ENCODE measurements at regions not wholly inside any gene's neighbourhood (a gene's known extent, or its start where the extent isn't known, plus 50 kb on each side); places are given as distances from the start of the nearest gene placed in this dataset.

GRCh38 chr4:129455482-129455881 lies 359.5 kb downstream of the C4orf33 start:
- no peaks in the 10 kb centered on the region for H3K27me3 ChIP-seq (ENCODE audit: low read depth)
- TF ChIP-seq CTCF (IDR thresholded peaks at IDR 0.05): no peak
- H3K4me3 ChIP-seq: no peak overlapping the region
- H3K9me3 ChIP-seq: no peaks in the 10 kb centered on the region
- ATAC-seq (no peak), DNase-seq (no peak)
- no peaks in the 10 kb centered on the region for H3K4me1 ChIP-seq
- no peak overlapping the region for H3K27ac ChIP-seq
- intact Hi-C loops (cut with DNase I): no loop called here
- no peaks in the 10 kb centered on the region for H3K36me3 ChIP-seq

GRCh38 chr4:129468624-129469023 lies 372.7 kb downstream of the C4orf33 start:
- Histone ChIP-seq H3K4me1 (no peaks in the 10 kb centered on the region), H3K27ac (no peak overlapping the region), H3K36me3 (no peaks in the 10 kb centered on the region), H3K4me3 (no peak overlapping the region), H3K9me3 (no peaks in the 10 kb centered on the region), H3K27me3 (ENCODE audit: low read depth) (no peaks in the 10 kb centered on the region)
- DNase-seq: no peak
- intact Hi-C loops (cut with DNase I): no loop called here
- no peak for ATAC-seq
- TF ChIP-seq CTCF (IDR thresholded peaks at IDR 0.05): no peak

- intact Hi-C loops (cut with DNase I): no loop called here
- H3K4me3 ChIP-seq: no peak overlapping the region
- ATAC-seq (no peak), DNase-seq (no peak)
- no peak overlapping the region for H3K27ac ChIP-seq
- no peaks in the 10 kb centered on the region for H3K36me3 ChIP-seq
- no peaks in the 10 kb centered on the region for H3K4me1 ChIP-seq
- no peak for TF ChIP-seq CTCF (IDR thresholded peaks at IDR 0.05)
- peaks cover 4% of the 10 kb centered on the region for H3K9me3 ChIP-seq
- no peaks in the 10 kb centered on the region for H3K27me3 ChIP-seq (ENCODE audit: low read depth)
Measured at GRCh38 chr4:129474698-129475097, 378.7 kb downstream of the C4orf33 start.

- H3K4me1 ChIP-seq: no peaks in the 10 kb centered on the region
- no peak overlapping the region for H3K27ac ChIP-seq
- H3K27me3 ChIP-seq (ENCODE audit: low read depth): no peaks in the 10 kb centered on the region
- no peak for DNase-seq
- intact Hi-C loops (cut with DNase I): no loop called here
- no peak for ATAC-seq
- H3K36me3 ChIP-seq: no peaks in the 10 kb centered on the region
- no peaks in the 10 kb centered on the region for H3K9me3 ChIP-seq
- no peak overlapping the region for H3K4me3 ChIP-seq
- no peak for TF ChIP-seq CTCF (IDR thresholded peaks at IDR 0.05)
Measured at GRCh38 chr4:129481107-129481506, 385.2 kb downstream of the C4orf33 start.

GRCh38 chr4:129488427-129488826 lies 392.5 kb downstream of the C4orf33 start:
- no peak overlapping the region for H3K4me3 ChIP-seq
- no peak for DNase-seq
- ATAC-seq: no peak
- no peaks in the 10 kb centered on the region for H3K27me3 ChIP-seq (ENCODE audit: low read depth)
- no peaks in the 10 kb centered on the region for H3K36me3 ChIP-seq
- no peak overlapping the region for H3K27ac ChIP-seq
- intact Hi-C loops (cut with DNase I): no loop called here
- no peak for TF ChIP-seq CTCF (IDR thresholded peaks at IDR 0.05)
- H3K4me1 ChIP-seq: no peaks in the 10 kb centered on the region
- no peaks in the 10 kb centered on the region for H3K9me3 ChIP-seq

- H3K4me3 ChIP-seq: no peak overlapping the region
- intact Hi-C loops (cut with DNase I): no loop called here
- DNase-seq (no peak), ATAC-seq (no peak)
- no peak overlapping the region for H3K27ac ChIP-seq
- no peaks in the 10 kb centered on the region for H3K4me1 ChIP-seq
- H3K27me3 ChIP-seq (ENCODE audit: low read depth): no peaks in the 10 kb centered on the region
- H3K36me3 ChIP-seq: no peaks in the 10 kb centered on the region
- no peaks in the 10 kb centered on the region for H3K9me3 ChIP-seq
- TF ChIP-seq CTCF (IDR thresholded peaks at IDR 0.05): no peak
Measured at GRCh38 chr4:129490516-129490915, 394.6 kb downstream of the C4orf33 start.

Data from lower lobe of right lung (tissue), 2 donors.